K562 (cell line): ENCODE measurements at regions not wholly inside any gene's neighbourhood (a gene's known extent, or its start where the extent isn't known, plus 50 kb on each side); places are given as distances from the start of the nearest gene placed in this dataset.

Experiments used
- ATAC-seq: fragments of 200-7000 bp; cut with Tn5 transposase; 3 replicates; pipeline ENCODE4 v1.9.1; 2020; ENCODE audit warnings: moderate library complexity
- BruUV-seq: library from RNA; stranded (reverse); fragments of 400-500 nt; replicated peaks from 2 replicates; lab custom pipeline; 2021; lab: Mats Ljungman, UMichigan
- CTCF ChIA-PET: fragments of 300-600 bp; formaldehyde crosslinking; extraction: SDS; loops from one replicate; lab custom pipeline; 2021; ENCODE audit warnings: low intra/inter-chr PET ratio; lab: Yijun Ruan, JAX
- POLR2A ChIA-PET: fragments of 300-600, 350-650 bp; sonication (Branson Sonifier 250); formaldehyde crosslinking; extraction: SDS; loops from one replicate; lab custom pipeline; 2021; ENCODE audit warnings: antibody characterized with exemption, inconsistent platforms; lab: Yijun Ruan, JAX
- DNase-seq, 4 experiments: peaks; one replicate each; pipeline versions ENCODE4 v3.0.0 to v3.0.0-alpha.2; 2011 to 2018; ENCODE audit warnings: low spot score in 3 of 4, mixed read lengths in 3 of 4; ENCODE audit errors: extremely low read depth in 1 of 4
- FAIRE-seq: peaks from 2 replicates; lab custom pipeline; 2011; peaks lifted over from hg19 to GRCh38; lab: Jason Lieb, UNC
- H2AFZ ChIP-seq: 2 replicates; pipeline ENCODE4 v1.6.0; 2011; ENCODE audit warnings: low read depth, low read length, control low read depth, inconsistent platforms
- H3K27ac ChIP-seq: fragments of 200-600 bp; 3 replicates; pipeline ENCODE4 v1.8.0; 2011; ENCODE audit warnings: low read depth, mild to moderate bottlenecking, control low read depth, inconsistent platforms, low read length, moderate library complexity, mixed read lengths; ENCODE audit errors: extremely low read depth
- H3K27me3 ChIP-seq, 2 experiments: fragments of 300-600 bp in 1 of 2; 2 replicates in 1 of 2; 3 replicates in 1 of 2; pipeline versions ENCODE4 v1.6.0 to v1.8.0; 2011; ENCODE audit warnings: inconsistent platforms in 2 of 2, low read length in 2 of 2, mild to moderate bottlenecking in 1 of 2, mixed read lengths in 1 of 2, moderate library complexity in 1 of 2; ENCODE audit not compliant: control insufficient read depth in 2 of 2, insufficient read depth in 2 of 2
- H3K36me3 ChIP-seq: fragments of 300-600 bp; 3 replicates; pipeline ENCODE4 v1.8.0; 2011; ENCODE audit warnings: mild to moderate bottlenecking, low read length, inconsistent platforms; ENCODE audit not compliant: control insufficient read depth, insufficient read depth
- H3K4me1 ChIP-seq, 2 experiments: fragments of 200-600 bp in 1 of 2; replicated peaks in 1 of 2; 2 replicates in 1 of 2; 3 replicates in 1 of 2; pipeline versions ENCODE4 v1.5.1 to v1.8.0; 2011; ENCODE audit warnings: inconsistent platforms in 2 of 2, low read length in 2 of 2, mild to moderate bottlenecking in 1 of 2, mixed read lengths in 1 of 2, moderate library complexity in 1 of 2; ENCODE audit not compliant: control insufficient read depth in 2 of 2, insufficient read depth in 2 of 2
- H3K4me2 ChIP-seq: 2 replicates; pipeline ENCODE4 v1.6.1; 2011; ENCODE audit warnings: low read length, control low read depth, inconsistent platforms, mixed read lengths; ENCODE audit not compliant: insufficient read depth
- H3K4me3 ChIP-seq: fragments of 200-600 bp; sonication (generic), shearing (Covaris generic); 2 replicates; pipeline ENCODE4 v1.5.1; 2016; ENCODE audit warnings: control low read depth, inconsistent platforms
- H3K79me2 ChIP-seq: fragments of 200-600 bp; 3 replicates; pipeline ENCODE4 v1.8.0; 2011; ENCODE audit warnings: low read length, inconsistent platforms; ENCODE audit not compliant: control insufficient read depth, insufficient read depth
- H3K9ac ChIP-seq, 2 experiments: 2 replicates each; pipeline versions ENCODE4 v1.6.0 to v1.6.1; 2011; ENCODE audit warnings: low read depth in 2 of 2, low read length in 2 of 2, control low read depth in 1 of 2, inconsistent platforms in 1 of 2, mild to moderate bottlenecking in 1 of 2, mixed read lengths in 1 of 2; ENCODE audit not compliant: insufficient read depth in 1 of 2
- H3K9me1 ChIP-seq: one replicate; pipeline ENCODE4 v1.6.0; 2011; ENCODE audit warnings: inconsistent platforms, mild to moderate bottlenecking, low read length, moderate library complexity; ENCODE audit not compliant: control insufficient read depth, insufficient read depth
- H3K9me3 ChIP-seq: replicated peaks from 2 replicates; pipeline ENCODE4 v1.5.1; 2011; ENCODE audit warnings: low read depth, low read length, inconsistent platforms; ENCODE audit not compliant: control insufficient read depth, insufficient read depth
- H4K20me1 ChIP-seq: replicated peaks from 2 replicates; pipeline ENCODE4 v1.6.1; 2011; ENCODE audit warnings: low read length, inconsistent platforms, mixed read lengths; ENCODE audit not compliant: control insufficient read depth, insufficient read depth
- ARNT ChIP-seq, 2 experiments: fragments of 450-650 bp; IDR thresholded peaks; 2 replicates each; pipeline ENCODE4 v1.6.1; 2016; ENCODE audit warnings: mild to moderate bottlenecking in 1 of 2
- IFI16 ChIP-seq: fragments of 250-450 bp; sonication (Bioruptor Pico); IDR thresholded peaks from 2 replicates; pipeline ENCODE4 v2.1.2; 2022; ENCODE audit warnings: mild to moderate bottlenecking, inconsistent platforms
- NR4A1 ChIP-seq, 2 experiments: fragments of 250-450 bp in 1 of 2; fragments of 450-650 bp in 1 of 2; sonication (Bioruptor Pico) in 1 of 2; IDR thresholded peaks; 2 replicates each; pipeline versions ENCODE4 v1.4.0 to v1.6.1; 2016 to 2020; ENCODE audit warnings: mild to moderate bottlenecking in 2 of 2, missing compliant biosample characterization in 1 of 2, missing genetic modification characterization in 1 of 2, moderate library complexity in 1 of 2
- POLR2AphosphoS2 ChIP-seq: IDR thresholded peaks from 2 replicates; pipeline ENCODE4 v1.6.1; 2012; ENCODE audit warnings: low read length, improper control_type of control experiment
- RBFOX2 ChIP-seq: fragments of 200-400 bp; formaldehyde crosslinking; IDR thresholded peaks from 2 replicates; pipeline ENCODE4 v1.6.1; 2017; ENCODE audit warnings: low read depth, mild to moderate bottlenecking, low read length, moderate library complexity
- SAP30 ChIP-seq: fragments of 200-600 bp; sonication (generic); IDR thresholded peaks from 2 replicates; pipeline ENCODE4 v1.6.1; 2012; ENCODE audit warnings: borderline replicate concordance, low read depth, mild to moderate bottlenecking, moderate library complexity, low read length, control low read depth, inconsistent platforms; ENCODE audit not compliant: insufficient read depth, poor library complexity, severe bottlenecking
- SRF ChIP-seq, 2 experiments: fragments of 250-450, 450-650 bp in 1 of 2; sonication (Bioruptor Pico) in 1 of 2; sonication (generic) in 1 of 2; formaldehyde crosslinking; IDR thresholded peaks; 2 replicates each; pipeline versions ENCODE4 v1.5.0 to v1.5.1; 2020 to 2022; ENCODE audit warnings: mild to moderate bottlenecking in 1 of 2, missing genetic modification reagents in 1 of 2
- ZNF253 ChIP-seq: fragments of 250-450 bp; sonication (Bioruptor Pico); conservative IDR thresholded peaks from 2 replicates; pipeline ENCODE4 v1.6.1; 2021; ENCODE audit warnings: mild to moderate bottlenecking
- ZNF77 ChIP-seq: fragments of 250-450 bp; sonication (Bioruptor Pico); IDR thresholded peaks from 2 replicates; pipeline ENCODE4 v1.5.0; 2020
- WGBS: fragments of 100-300 bp; shearing (Covaris generic); methylation state at CpG from one replicate; pipeline ENCODE4 v1.1.6; 2016; ENCODE audit warnings: low coverage, mixed read lengths; ENCODE audit not compliant: insufficient coverage; ENCODE audit errors: missing lambda C conversion rate; 5-methylcytosine and 5-hydroxymethylcytosine counted together
- in situ Hi-C: fragments of 300-500 bp; cut with MboI; formaldehyde crosslinking; loops from 4 replicates; pipeline ENCODE4 v1.15.0; 2018; ENCODE audit warnings: inconsistent platforms, mixed read lengths
- intact Hi-C: fragments of 100-400 bp; cut with micrococcal nuclease; formaldehyde crosslinking; loops from 2 replicates; pipeline ENCODE4 v1.14.2; 2022
- TF ChIP-seq, protein P1 (sequence below): fragments of 450-650 bp; formaldehyde crosslinking; IDR thresholded peaks from 2 replicates; pipeline ENCODE4 v1.4.0; 2020; ENCODE audit warnings: mild to moderate bottlenecking, moderate library complexity
- TF ChIP-seq, protein P2 (sequence below), 2 experiments: IDR thresholded peaks; 2 replicates each; pipeline ENCODE4 v1.6.1; 2012; ENCODE audit warnings: improper control_type of control experiment in 2 of 2, low read depth in 2 of 2, low read length in 2 of 2, borderline replicate concordance in 1 of 2

DNA sequence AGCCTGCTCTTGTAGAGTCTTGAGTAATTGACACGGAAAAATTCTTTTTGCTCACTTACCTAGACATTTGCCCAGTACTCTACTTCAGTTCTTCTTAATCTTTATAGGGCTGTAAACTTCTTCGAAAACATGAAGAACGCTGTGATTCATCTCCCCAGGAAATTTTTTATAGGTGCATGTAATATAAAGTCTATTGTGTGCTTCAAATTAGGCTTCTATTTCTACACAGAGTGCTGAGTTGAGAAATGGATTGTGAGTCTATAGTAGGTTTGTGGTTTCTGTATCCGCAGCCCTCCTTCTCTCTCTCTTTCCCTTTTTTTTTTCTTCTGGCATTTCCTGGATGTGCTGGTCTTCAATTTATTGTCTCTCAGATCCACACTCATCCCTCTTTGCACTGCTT lies 183.3 kb upstream of the DCBLD2 start (continued):
- TF ChIP-seq, protein P1, sequence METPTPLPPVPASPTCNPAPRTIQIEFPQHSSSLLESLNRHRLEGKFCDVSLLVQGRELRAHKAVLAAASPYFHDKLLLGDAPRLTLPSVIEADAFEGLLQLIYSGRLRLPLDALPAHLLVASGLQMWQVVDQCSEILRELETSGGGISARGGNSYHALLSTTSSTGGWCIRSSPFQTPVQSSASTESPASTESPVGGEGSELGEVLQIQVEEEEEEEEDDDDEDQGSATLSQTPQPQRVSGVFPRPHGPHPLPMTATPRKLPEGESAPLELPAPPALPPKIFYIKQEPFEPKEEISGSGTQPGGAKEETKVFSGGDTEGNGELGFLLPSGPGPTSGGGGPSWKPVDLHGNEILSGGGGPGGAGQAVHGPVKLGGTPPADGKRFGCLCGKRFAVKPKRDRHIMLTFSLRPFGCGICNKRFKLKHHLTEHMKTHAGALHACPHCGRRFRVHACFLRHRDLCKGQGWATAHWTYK (CRISPR knock-in tag) = no peak
- TF ChIP-seq SAP30 (no peak), IFI16 (no peak), RBFOX2 (no peak), POLR2AphosphoS2 (no peak), ARNT (IDR thresholded peaks at IDR 0.05) (no peak), ZNF253 (CRISPR knock-in tag) (no peak)
- TF ChIP-seq, protein P2, sequence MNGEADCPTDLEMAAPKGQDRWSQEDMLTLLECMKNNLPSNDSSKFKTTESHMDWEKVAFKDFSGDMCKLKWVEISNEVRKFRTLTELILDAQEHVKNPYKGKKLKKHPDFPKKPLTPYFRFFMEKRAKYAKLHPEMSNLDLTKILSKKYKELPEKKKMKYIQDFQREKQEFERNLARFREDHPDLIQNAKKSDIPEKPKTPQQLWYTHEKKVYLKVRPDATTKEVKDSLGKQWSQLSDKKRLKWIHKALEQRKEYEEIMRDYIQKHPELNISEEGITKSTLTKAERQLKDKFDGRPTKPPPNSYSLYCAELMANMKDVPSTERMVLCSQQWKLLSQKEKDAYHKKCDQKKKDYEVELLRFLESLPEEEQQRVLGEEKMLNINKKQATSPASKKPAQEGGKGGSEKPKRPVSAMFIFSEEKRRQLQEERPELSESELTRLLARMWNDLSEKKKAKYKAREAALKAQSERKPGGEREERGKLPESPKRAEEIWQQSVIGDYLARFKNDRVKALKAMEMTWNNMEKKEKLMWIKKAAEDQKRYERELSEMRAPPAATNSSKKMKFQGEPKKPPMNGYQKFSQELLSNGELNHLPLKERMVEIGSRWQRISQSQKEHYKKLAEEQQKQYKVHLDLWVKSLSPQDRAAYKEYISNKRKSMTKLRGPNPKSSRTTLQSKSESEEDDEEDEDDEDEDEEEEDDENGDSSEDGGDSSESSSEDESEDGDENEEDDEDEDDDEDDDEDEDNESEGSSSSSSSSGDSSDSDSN (IDR thresholded peaks at IDR 0.05; ENCODE audit: borderline replicate concordance in 1 of 2, low read depth in 2 of 2, low read length in 2 of 2) = no peak
- TF ChIP-seq, all 486 proteins: peak for 0

DNA sequence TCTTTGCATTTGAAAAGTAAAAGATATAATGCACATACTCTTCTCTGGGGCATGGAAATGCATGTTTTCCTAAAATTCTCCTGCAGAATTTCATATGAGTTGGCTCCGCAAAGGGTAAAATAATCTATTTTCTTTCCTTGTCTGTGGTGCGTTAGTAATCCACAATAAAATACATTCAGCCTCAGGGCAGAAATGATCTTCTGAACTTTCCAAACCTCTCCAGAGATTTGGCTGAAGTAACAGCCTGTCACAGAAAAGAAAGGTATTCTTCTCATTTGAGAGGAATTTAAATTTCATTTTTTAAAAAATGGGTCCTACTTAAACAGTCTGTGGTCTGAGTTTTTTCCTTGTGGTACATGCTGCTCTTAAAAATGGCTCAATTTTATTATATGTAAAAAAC lies 182.7 kb upstream of the DCBLD2 start:
- in situ Hi-C loops = no loop called here
- POLR2A ChIA-PET = no interaction called here
- Histone ChIP-seq H3K4me1 (no peaks in the 10 kb centered on the region), H3K4me3 (no peak overlapping the region), H3K9ac (no peak overlapping the region), H3K9me1 (no peaks in the 10 kb centered on the region), H3K9me3 (no peaks in the 10 kb centered on the region), H3K79me2 (no peaks in the 10 kb centered on the region), H4K20me1 (no peaks in the 10 kb centered on the region), H3K36me3 (no peaks in the 10 kb centered on the region), H3K27ac (no peak overlapping the region), H2AFZ (no peak overlapping the region), H3K4me2 (no peak overlapping the region), H3K27me3 (no peaks in the 10 kb centered on the region)
- FAIRE-seq (no peak), DNase-seq (no peak), ATAC-seq (no peak)
- intact Hi-C loops = no loop called here
- no TSS peak for BruUV-seq
- CTCF ChIA-PET = no interaction called here
- no peak for TF ChIP-seq ZNF77
- no peak for TF ChIP-seq NR4A1 (CRISPR knock-in tag; IDR thresholded peaks at IDR 0.05)
- TF ChIP-seq NR4A1 (tag; IDR thresholded peaks at IDR 0.05) = no peak
- TF ChIP-seq SRF (CRISPR knock-in tag; IDR thresholded peaks at IDR 0.05) = no peak
- WGBS = 0% methylated on average over 2 of the region's 2 CpGs
